IPS DF 4.7 (cell line): ENCODE measurements at regions not wholly inside any gene's neighbourhood (a gene's known extent, or its start where the extent isn't known, plus 50 kb on each side); places are given as distances from the start of the nearest gene placed in this dataset.

ENCODE experiments used
- DNase-seq: peaks from one replicate; pipeline ENCODE4 v3.0.0-alpha.2; 2013; ENCODE audit warnings: low spot score; ENCODE audit errors: extremely low read depth

DNA sequence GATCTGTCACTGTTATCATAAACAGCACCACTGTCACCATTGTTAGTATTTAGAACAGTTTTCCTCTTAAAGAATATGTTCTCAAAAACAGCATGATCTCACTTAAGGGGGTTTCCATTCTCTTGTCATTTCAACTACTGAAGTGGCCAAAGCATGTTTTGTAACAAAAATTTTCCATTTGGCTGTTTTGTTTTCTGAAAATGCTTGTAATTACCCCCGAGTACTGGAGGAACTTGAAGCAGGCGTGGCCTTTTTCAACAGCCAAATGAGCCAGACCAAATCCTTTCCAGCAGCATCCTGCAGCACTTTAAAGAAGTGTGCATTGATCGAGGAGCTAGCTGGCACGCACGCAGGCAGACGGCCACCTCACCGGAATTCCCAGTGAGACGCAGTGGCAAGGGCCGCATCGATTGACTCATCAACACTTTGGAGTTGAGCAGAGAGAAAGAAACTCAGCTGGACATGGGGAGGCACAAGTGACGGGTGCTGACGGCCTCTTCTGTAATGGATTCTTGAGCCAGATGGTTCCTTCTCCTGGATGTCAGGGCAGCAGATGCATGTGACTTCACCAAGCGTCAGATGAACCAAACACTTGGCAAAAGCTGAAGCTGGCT is 234.3 kb upstream of the IGF1R start:
- no peak for DNase-seq

DNA sequence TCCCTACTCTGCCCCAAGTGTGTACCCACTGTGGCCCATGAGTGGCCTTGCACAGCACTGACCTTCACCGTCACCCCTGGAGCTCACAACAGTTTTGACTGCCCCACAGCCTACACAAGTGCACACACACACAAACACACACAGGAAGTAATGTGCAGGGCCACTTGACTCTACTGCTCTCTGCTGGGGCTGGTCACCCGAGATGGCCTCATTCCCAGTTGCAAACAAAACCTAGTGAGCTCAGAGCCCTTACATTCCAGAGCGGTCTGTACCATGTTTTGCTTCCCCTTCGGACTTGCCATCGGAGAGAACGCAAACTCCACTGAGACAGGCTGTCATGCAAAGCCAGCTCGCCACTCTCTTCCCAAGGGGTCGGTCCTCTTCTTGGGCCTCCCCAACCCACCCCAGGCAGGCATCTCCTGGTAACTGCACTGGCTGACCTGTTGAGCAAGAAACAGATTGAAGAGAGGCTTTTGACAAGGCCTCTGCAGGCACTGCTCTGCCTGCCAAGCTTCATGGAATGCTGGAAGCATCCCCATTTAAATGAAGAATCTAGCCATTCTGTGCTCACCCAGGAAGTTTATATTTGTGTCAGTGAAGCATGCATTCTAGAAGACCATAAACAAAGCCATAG is 232.0 kb upstream of the IGF1R start:
- no peak for DNase-seq

DNA sequence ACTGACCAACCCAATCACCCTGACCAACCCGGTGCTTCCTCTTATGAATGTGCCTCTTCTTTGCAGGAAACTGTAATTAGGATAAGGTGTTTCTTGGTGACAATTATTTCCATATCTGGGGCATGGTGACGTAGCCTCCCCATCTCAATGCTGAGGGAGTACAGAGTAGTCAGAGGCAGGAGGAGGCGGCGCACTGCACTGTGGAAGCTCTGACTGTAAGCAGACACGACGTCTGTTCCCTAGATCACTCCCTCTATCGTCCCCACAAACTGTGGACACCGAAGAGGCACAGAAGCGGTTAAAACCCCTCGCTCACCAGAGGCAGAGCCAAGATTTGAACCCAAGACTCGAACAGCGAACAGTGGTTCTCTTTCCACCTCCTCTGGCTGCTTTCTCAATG is 231.0 kb upstream of the IGF1R start:
- no peak for DNase-seq

DNA sequence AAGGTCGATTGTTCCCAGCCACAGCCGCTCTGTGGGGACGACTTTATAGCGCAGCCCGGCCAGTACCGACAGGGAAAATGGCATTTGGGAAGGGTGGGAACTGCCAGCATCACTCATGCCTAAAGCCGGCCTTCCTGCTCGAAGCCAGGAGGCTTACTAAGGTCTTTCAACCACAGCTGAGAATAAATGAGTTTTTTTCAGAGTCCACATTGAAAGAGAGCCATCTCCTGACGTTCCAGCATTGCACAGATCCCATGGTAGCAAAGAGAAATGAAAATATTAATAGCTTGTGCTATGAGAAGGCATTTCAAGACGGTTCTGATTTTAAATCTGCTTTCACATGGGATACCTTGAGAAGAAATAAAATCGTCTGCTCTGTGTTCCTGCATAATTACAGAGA is 230.2 kb upstream of the IGF1R start:
- no peak for DNase-seq

DNA sequence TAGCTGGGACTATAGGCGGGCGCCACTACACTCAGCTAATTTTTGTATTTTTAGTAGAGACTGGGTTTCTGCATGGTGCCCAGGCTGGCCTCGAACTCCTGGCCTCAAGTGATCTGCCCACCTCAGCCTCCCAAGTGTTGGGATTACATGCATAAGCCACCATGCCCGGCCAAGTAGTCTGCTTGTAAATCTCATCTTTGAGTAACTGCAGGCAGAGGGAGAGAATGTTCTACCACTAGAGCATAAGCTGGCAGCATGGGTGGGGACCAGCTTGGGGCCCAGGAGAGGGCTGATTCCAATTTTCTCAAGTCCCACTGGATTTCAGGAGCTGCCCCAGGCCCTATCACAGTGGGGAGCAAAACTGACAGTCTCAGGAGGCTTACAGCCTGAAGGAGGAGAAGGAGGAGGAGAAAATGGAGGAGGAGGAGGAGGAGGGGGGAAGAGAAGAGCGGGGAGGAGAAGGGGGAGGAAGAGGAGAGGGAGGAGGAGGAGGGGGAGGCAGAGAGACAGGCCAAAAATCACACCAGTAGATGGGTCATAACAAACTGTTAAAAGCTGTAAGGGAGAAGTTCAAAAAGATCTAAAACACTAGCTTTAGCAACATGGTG is 229.1 kb upstream of the IGF1R start:
- no peak for DNase-seq

DNA sequence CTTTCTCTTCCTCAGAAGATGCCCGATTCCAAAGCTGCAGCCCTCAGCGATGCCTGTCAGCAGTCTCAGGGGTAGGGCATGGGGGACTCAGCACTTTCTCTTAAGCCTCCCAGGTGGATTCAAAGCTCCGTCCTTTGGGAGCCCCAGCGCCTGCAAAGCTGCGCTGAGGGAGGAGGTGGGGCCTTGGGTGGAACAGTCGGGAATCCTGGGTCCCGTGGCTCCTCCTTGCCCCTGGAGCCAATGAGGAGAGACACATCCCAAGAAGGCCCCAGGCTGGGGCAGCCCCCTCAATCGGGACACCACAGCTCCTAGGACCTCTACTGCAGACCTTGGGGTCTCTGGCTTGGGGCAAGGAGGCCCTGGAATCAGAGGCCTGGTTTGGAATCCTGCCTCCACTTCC is 227.5 kb upstream of the IGF1R start:
- no peak for DNase-seq

DNA sequence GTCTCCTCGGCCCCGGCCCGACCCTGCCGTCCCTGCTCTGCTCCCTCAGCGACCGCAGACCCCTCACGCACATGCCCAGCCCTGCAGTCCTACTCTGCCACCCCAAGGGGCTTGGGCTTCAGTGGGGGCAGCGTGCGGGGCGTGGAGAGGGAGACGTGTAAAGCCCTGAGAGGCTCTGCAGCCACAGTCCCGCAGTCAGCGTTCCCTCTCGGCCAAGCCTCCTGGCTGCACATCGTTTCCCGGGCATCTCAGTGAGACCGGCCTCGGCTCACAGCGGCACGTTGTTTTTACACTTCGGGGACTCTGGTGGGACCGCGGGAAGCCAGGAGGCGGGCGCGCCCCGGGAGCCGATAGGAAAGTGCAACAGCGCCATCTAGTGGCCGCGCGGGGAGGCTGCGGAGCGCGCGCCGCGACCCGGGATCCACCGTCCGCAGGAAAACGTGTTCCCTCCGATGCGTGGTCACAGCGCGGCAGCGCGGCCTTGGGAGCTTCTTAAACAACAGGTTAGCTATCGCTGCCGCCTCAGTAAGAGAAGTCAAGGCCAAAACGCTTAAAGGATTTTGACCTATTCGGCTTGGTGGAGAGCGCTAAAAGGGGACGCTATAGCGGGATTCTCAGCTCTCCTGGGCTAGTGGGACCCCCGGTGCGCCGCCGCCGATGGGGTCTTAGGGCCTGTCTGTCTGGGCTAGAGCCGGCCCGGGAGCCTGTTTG is 226.8 kb upstream of the IGF1R start:
- no peak for DNase-seq

DNA sequence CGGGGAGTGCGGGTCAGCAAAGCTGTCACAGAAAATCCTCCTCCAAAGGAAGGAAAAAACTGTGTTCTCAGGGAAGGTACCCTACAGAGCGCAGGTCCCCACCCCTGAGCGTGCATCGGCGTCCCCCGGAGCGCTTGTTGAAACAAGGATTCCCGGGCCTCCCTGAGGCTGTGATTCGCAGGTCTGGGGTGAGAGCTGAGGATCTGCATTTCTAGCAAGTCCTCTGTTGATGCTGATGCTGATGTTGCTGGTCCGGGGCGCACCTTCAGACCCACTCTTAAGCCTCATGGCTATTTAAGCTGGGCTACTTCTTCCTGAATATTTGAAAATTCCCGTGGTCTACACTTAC is 226.2 kb upstream of the IGF1R start:
- no peak for DNase-seq

DNA sequence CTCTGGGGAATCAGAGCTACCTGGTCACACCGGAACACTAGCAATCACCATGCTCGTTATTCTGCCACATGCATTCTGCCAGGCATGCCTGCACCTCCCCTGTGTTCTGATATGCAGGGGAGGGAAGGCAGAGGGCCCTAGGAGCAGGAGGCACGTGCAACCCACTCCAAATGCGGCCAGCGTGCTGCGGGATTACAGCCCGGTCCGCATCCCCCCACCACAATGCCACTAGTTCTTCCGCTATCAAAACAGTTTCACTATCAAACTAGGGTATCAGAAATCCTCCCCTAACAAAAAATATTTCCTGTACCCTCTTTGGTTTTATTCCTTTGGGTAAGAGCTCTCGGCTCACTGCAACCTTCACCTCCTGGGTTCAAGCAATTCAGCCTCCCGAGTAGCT is 223.2 kb upstream of the IGF1R start:
- DNase-seq = no peak

DNA sequence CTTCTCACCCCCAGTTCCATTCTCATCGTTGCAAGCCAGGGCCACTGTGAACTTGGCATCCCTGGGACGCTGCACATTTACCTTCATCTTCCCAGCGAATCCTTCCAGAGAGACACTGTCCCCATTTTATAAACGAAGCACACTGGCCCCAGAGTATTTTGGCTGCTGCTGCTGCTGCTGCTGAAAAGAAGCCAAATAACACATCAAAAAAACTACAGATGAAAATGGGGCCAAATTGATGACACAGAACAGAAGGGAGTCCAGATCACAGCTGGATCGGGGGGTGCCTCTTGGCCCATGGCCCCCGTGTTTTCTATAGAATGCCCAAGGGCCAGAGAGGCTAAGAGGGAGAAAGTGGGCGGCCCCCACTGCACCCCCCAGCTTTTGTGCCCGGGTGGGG is 221.0 kb upstream of the IGF1R start:
- no peak for DNase-seq

DNA sequence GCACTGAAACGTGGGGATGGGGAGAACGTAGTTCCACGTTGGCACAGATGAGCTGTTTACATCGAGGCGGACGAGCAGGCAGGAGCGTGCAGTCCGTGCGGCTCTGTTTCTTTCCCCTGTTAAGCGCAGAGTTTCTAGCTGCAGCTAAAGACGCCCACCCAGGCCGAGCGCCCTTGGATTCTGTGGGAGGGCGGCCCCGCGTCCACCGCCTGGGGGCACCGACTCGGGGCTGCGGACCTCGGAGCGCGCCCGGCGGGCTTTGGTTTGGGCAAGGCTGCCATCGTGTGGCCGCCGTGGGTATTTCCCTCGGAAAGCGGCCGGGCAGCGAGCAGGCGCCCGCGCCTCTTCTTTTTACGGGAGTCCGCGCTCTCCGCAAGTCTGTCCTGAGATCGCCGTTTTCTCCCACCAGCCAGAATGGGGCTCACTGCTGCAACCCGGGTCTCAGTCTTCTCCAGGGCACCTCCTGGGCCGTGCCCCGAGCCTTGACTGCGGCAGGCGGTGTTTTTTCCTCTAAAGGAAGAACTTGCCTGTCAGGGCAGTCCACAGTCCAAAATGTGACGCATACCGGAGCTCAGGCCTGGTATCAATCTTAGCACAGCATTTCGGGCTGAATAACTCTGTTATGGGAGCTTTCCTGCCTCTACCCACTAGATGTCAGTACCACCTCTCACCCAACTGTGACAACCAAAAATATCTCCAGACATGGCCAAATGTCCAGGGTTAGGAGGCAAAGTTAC is 219.9 kb upstream of the IGF1R start:
- peak; percentile 19 for DNase-seq

DNA sequence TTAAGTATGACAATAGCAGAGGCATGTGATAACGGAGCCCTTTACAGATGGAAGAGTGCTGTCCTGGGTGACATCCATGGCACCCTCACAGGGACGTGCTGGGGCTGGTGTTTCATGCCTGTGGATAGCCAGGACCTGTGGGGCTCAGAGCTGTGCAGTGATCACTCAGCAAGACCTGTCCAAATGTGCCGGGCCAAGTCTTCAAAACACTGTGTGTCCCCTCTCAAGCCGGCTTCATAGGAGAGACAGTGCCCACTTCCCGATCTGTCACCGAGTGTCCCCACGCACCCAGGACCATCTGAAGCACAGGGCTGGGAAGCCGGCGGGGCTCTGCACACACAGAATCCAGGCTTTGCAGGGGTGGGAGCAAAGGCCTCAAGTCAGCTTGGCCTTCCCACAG is 217.2 kb upstream of the IGF1R start:
- DNase-seq = no peak

DNA sequence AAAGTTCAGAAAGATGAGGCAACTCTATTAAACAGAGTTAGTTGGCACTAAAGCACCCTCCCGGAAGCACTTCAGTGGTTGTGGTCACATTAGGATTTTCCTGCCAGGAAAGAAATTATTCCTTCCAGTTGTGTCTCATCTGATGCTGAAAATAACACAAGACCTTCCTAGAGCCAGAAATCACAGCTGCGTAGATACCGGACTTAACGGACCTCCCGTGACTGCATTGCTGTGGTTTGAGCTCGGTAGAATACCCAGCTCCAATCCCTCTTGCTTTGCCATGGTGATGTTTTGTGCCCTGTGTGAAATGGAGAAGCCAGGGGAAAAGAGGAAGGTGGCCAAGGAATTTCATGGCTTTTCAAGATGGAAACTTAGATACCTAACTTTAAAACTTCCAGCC is 215.0 kb upstream of the IGF1R start:
- DNase-seq = no peak

DNA sequence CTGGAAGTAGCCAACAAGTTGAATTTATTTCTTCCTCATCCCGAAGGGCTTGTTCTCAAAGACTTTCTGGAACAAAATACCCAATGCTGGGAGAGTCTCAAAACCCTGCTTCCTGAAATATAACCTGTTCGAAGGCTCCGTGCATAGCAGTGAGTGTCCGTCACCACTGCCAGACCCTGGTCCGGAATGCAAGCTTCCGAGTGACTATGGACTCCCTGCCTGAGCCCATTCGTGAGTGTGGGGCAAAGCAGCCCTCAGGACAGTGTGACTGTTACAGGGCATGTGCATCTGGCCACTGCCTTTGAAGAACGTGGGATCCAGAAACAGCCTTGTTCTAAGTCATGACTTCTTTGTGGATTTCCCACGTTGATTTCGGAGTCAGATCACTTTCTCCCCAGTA is 214.5 kb upstream of the IGF1R start:
- DNase-seq = no peak

DNA sequence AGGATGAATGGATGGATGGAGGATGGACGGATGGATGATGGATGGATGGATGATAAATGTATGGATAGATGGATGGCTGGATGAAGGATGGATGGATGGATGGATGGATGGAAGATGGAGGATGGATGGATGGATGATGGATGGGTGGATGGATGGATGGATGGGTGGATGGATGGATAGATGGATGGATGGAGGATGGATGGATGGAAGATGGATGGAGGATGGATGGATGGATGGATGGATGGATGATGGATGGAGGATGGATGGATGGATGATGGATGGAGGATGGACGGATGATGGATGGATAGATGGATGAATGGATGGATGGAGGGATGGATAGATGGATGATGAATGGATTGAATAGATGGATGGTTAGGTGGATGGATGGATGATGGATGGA is 210.6 kb upstream of the IGF1R start:
- DNase-seq = no peak

DNA sequence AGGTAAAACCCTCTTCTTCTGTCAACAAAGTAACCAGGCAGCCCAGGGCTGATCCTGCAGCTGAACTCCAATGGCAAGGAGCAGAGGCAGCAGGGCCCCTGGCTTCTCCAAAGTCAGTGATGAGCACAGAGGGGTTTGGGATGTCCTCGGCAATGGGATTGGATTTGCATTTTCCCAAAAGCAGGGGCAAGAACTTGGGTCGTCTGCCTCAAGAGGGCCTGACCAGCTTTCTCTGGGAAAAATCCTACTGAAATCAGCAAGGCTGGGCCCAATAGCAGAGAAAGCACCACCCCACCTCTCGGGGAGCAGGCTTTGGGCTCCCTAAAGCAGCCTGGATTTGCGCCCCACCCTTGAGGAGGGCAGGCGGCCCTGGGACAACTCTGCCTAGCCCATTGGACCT is 210.0 kb upstream of the IGF1R start:
- no peak for DNase-seq

DNA sequence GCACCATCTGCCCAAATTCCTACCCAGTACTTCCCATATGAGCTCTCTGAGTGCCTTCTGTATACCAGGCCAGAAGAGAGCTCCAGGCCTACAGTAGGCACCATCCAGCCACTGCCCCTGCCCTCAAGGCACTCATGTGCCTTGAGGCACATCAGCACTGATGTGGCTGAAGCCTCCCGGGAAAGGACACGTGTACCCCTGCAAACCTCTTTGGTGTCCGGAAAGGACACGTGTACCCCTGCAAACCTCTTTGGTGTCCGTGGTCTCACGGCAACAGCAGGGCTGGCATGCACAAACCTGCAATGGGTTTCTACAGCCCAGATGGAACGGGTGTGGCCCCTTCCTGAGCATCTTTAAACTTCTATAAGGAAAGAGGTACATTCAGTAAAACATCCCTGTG is 209.4 kb upstream of the IGF1R start:
- DNase-seq = no peak

DNA sequence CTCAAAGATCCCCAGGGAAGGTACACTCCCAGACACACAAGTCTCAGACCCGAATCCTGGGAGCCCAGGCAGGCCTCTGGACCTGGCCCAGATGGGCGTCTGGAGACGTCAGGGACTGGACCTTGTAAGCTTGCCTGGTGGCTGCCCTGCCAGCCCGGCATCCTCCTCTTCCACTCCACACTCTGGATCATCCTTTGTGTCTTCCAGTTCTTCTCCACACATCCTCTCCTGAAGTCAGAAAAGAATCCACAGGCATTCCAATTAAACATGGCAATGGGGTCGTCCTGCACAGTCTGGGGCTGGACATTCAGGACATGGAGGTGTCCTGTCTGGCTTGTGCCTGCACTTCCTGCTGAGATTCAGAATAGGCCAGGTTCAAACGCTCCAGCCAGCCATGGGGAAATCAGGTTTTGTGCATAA is 208.8 kb upstream of the IGF1R start:
- DNase-seq = no peak

DNA sequence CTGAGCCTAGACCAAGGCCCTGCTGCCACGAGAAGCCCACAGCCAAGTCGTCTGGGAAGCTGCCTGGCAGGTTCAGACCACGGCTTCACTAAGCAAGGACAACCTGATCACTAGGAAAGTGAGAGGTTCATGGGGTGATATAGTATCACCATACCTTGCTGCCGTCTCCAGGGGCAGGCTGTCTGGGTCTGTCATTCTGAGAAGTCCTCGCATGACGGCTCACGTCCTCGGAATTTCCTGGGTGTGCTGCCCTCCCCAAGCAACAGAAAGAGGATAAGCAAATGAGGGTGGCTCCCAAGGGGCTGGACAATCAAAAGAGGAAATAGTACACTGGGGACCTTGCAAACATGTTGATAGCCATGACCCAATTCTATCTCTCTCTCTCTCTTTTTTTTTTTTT is 207.4 kb upstream of the IGF1R start:
- no peak for DNase-seq

DNA sequence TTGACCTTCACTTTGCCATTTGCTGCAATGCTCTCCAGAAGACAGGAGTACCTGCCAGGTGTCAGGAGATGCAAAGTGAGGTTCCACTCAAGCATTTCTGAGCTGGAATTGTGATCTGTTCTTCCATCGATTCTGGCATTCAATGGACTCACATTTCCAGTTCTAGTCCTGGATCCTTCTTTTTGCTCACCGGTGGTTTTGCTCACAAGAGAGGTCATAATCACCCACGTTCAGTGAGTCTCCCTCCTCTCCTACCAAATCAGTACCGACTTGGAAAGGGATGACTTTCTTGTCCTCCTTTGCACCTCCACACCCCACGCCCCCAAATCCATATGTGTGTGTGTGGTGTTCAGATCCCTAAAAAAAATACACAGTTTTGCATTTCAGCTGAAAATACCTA is 206.7 kb upstream of the IGF1R start:
- DNase-seq = no peak

DNA sequence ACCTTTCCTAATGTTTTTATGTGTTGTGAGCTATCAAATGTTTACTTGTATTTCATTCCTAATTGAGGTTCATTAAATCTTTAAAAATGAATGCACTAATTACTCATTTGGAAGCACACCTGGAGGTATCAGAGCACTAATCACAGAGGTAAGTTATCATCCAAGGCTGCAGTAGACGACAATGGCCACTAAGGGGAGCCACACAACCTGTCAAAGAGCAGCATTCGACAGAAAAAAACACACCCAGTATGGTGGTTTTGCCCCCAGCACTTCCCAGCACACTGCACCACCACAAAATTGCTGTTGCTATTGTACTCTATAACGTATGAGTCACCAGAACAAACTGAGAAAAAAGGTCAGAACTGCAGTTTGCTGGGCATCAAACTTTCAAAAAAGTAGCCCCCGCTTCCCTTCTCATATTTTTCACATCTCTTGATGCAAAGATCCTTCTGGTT is 205.9 kb upstream of the IGF1R start:
- peak; percentile 60 for DNase-seq

DNA sequence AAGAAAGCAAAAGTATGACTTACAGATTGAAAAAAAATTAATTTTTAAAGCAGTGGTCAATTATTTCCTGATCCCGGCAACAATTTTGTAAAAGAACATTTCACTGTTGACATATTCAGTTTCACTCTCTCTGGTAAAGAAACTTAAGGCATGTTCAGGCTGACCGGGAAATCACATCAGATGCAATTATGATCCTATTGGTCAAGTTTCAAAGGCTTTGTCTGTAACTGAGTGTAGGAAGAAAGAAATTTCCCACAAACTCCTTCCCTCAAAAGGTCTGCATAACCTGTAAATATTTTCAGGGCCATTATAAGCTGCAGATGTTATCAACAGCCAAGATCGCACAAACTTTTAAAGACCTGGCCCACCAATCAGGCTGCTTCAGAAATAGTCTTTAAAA is 205.4 kb upstream of the IGF1R start:
- DNase-seq = no peak
